Gastrocnemius medialis (tissue), 4 donors: ENCODE measurements at regions not wholly inside any gene's neighbourhood (a gene's known extent, or its start where the extent isn't known, plus 50 kb on each side); places are given as distances from the start of the nearest gene placed in this dataset.
"Not testable (repeated sequence)": the region's sequence is repeated elsewhere in the genome, so short reads cannot be mapped to it uniquely, and the experiment has no call there.

ENCODE experiments used
- POLR2A ChIP-seq, 2 donors: fragments of 450-650 bp; IDR thresholded peaks; one replicate each; pipeline ENCODE4 v1.6.1; 2017; ENCODE audit warnings: antibody characterized with exemption in 2 of 2, mild to moderate bottlenecking in 2 of 2, moderate library complexity in 2 of 2
- TF ChIP-seq, protein P1 (sequence below), 5 experiments: fragments of 450-650 bp in 3 of 5; fragments of 200-600 bp in 2 of 5; sonication (generic) in 2 of 5; IDR thresholded peaks in 4 of 5; conservative IDR thresholded peaks in 1 of 5; 1 replicate in 4 of 5; 2 replicates in 1 of 5; pipeline ENCODE4 v1.5.1; 2016 to 2019; ENCODE audit warnings: antibody characterized with exemption in 5 of 5, mild to moderate bottlenecking in 3 of 5, moderate library complexity in 3 of 5

DNA sequence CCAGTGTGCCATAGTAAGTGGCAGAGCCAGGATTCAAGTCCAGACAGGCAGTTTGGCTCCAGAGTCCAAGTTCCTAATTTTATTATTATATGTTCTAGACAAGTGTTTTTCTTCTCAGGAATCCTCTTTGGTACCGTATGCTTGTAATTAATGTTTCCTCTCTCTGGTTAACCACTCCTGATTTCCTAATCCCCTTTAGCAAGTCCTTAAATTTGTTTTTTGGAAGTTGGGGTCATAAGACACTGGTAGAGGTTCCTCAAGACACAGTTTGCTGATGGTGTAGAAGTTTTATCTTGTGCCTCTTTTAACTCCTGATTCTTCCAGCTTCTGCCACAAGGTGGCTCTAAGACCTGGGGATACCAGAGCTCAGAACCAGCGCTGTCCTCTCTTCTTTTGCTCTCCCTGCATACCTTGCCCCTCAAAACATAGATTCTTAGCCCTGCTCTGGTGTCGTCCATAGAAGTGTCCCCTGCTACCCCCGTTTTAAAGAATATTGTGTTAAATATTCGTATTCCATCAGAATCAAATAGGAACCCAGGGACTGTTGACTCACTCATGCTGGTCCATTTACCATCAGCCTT is 3068.0 kb downstream of the RPIA start:
- TF ChIP-seq, protein P1, sequence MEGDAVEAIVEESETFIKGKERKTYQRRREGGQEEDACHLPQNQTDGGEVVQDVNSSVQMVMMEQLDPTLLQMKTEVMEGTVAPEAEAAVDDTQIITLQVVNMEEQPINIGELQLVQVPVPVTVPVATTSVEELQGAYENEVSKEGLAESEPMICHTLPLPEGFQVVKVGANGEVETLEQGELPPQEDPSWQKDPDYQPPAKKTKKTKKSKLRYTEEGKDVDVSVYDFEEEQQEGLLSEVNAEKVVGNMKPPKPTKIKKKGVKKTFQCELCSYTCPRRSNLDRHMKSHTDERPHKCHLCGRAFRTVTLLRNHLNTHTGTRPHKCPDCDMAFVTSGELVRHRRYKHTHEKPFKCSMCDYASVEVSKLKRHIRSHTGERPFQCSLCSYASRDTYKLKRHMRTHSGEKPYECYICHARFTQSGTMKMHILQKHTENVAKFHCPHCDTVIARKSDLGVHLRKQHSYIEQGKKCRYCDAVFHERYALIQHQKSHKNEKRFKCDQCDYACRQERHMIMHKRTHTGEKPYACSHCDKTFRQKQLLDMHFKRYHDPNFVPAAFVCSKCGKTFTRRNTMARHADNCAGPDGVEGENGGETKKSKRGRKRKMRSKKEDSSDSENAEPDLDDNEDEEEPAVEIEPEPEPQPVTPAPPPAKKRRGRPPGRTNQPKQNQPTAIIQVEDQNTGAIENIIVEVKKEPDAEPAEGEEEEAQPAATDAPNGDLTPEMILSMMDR (IDR thresholded peaks at IDR 0.05 in 4 of 5, conservative IDR thresholded peaks at IDR 0.05 in 1 of 5) = not testable (repeated sequence)
- TF ChIP-seq POLR2A (IDR thresholded peaks at IDR 0.05) = not testable (repeated sequence)
